ENCODE measurements at regions not wholly inside any gene's neighbourhood (a gene's known extent, or its start where the extent isn't known, plus 50 kb on each side); places are given as distances from the start of the nearest gene placed in this dataset.

DNA sequence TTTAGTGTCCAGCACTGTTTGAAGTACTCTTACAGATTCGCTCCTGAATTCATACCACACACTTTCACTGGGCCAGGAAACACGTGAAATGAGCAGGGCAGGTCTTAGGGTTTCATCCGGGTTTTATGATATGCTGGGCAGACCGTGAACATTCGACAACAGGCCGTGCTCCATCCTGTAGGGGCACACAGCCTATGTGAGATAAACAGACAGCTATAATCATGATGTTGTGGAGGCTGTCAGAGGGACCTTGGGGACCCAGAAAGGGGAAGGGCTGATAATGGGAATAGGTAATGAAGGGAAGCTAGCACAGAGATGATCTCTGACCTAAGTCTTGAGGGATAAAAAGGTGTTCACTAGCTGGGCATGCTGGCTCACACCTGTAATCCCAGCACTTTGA, 110.4 kb downstream of the RIN2 start:
- no peak for TF ChIP-seq POLR2A (IDR thresholded peaks at IDR 0.05; ENCODE audit: low read length)
- no peak for TF ChIP-seq GATA1 (IDR thresholded peaks at IDR 0.05; ENCODE audit: low read depth, low read length)
